ENCODE measurements at regions not wholly inside any gene's neighbourhood (a gene's known extent, or its start where the extent isn't known, plus 50 kb on each side); places are given as distances from the start of the nearest gene placed in this dataset.

GRCh38 chr9:104984542-104984941 lies 56.6 kb upstream of the ABCA1 start (continued):
- TF ChIP-seq CTCF (conservative IDR thresholded peaks at IDR 0.05; ENCODE audit: low read depth in 2 of 2) = no peak
- no peak for TF ChIP-seq STAT1 (IDR thresholded peaks at IDR 0.05; ENCODE audit: unreplicated experiment)
- no peak for TF ChIP-seq ZNF114 (CRISPR knock-in tag; IDR thresholded peaks at IDR 0.05)
- no peak for TF ChIP-seq JUNB (IDR thresholded peaks at IDR 0.05; ENCODE audit: unreplicated experiment)
- TF ChIP-seq REST (IDR thresholded peaks at IDR 0.05; ENCODE audit: unreplicated experiment) = no peak
- no peak for TF ChIP-seq ZNF331 (CRISPR knock-in tag; IDR thresholded peaks at IDR 0.05; ENCODE audit: low read depth)

- peaks cover 17% of the 10 kb centered on the region for H3K27me3 ChIP-seq (ENCODE audit: insufficient read depth)
- no peak overlapping the region for H3K4me2 ChIP-seq
- no peak overlapping the region for H3K4me3 ChIP-seq
- H3K4me1 ChIP-seq (ENCODE audit: insufficient read depth) = no peaks in the 10 kb centered on the region; the same call in 1 of the 2 replicates
- H3K9me2 ChIP-seq (ENCODE audit: insufficient read depth) = no peaks in the 10 kb centered on the region
- Mint-ChIP-seq H3K27me3 (ENCODE audit: insufficient read depth, low read depth, poor library complexity) (peaks cover 9% of the 10 kb centered on the region), H3K4me1 (peaks cover 11% of the 10 kb centered on the region), H3K36me3 (ENCODE audit: low read depth) (no peaks in the 10 kb centered on the region), H3K27ac (no peak overlapping the region), H3K9me3 (no peaks in the 10 kb centered on the region), H3K4me3 (no peak overlapping the region)
- no peaks in the 10 kb centered on the region for H3F3A ChIP-seq (replicated peaks; ENCODE audit: low read depth)
- no peak for DNase-seq (ENCODE audit: low spot score)
- H3K36me3 ChIP-seq (ENCODE audit: insufficient read depth) = no peaks in the 10 kb centered on the region
- H3K79me2 ChIP-seq (replicated peaks; ENCODE audit: insufficient read depth) = no peaks in the 10 kb centered on the region
- no peaks in the 10 kb centered on the region for H4K20me1 ChIP-seq (replicated peaks; ENCODE audit: insufficient read depth)
- 0 out of 2 replicates have a peak overlapping the region, but pooled peaks have one; percentile 9 for H2AFZ ChIP-seq
- no peak overlapping the region for H3K27ac ChIP-seq (ENCODE audit: low read depth)
- ATAC-seq = no peak
- TF ChIP-seq EZH2phosphoT487 (IDR thresholded peaks at IDR 0.05; ENCODE audit: unreplicated experiment) = no peak
- no peak for TF ChIP-seq POLR2AphosphoS5 (IDR thresholded peaks at IDR 0.05; ENCODE audit: low read depth)
- no peak for TF ChIP-seq ZNF462 (CRISPR knock-in tag; IDR thresholded peaks at IDR 0.05)
- TF ChIP-seq JUNB (IDR thresholded peaks at IDR 0.05; ENCODE audit: unreplicated experiment) = no peak
- no peak for TF ChIP-seq NANOG (IDR thresholded peaks at IDR 0.05; ENCODE audit: borderline replicate concordance)
- no peak for TF ChIP-seq CTCF (conservative IDR thresholded peaks at IDR 0.05; ENCODE audit: low read depth in 2 of 2)
Measured at GRCh38 chr9:104984948-104985347, 57.0 kb upstream of the ABCA1 start.
